ENCODE measurements at regions not wholly inside any gene's neighbourhood (a gene's known extent, or its start where the extent isn't known, plus 50 kb on each side); places are given as distances from the start of the nearest gene placed in this dataset.

DNA sequence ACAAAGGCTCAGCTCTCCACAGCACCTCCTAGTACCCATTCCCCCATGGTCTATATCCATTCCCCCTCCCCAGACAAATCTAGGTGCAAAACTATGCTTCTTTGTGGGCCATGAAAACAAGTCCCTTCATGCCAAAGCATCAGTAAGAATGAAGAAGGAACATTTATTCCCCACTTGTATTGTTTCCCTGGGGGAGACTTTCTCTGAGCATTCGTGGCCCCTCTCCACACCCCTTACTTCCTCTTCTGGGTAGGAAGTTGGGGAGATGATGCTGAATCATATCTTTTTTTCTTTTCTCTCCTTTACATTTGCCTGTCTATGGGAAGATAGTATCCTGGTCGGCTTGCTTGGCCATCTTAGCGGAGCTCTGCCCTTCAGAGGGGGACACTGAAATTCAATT, 246.8 kb downstream of the NSG2 start:
- CTCF ChIA-PET = no interaction called here
- H3K27me3 Mint-ChIP-seq (ENCODE audit: unreplicated experiment) = peaks cover 62% of the 10 kb centered on the region
- no peak overlapping the region for H3K27ac Mint-ChIP-seq (ENCODE audit: unreplicated experiment)
- intact Hi-C loops (cut with micrococcal nuclease; ENCODE audit: unreplicated experiment) = no loop called here
- no TSS peak for BruUV-seq (replicated peaks)
- H3K4me3 Mint-ChIP-seq (ENCODE audit: low read depth, unreplicated experiment) = no peak overlapping the region
- no peaks in the 10 kb centered on the region for H3K4me1 Mint-ChIP-seq (ENCODE audit: low read depth, unreplicated experiment)
- H3K36me3 Mint-ChIP-seq (ENCODE audit: insufficient read depth, unreplicated experiment) = no peaks in the 10 kb centered on the region
- peaks cover 2% of the 10 kb centered on the region for H3K9me3 Mint-ChIP-seq (ENCODE audit: low read depth, unreplicated experiment)
- TF ChIP-seq, protein P1, sequence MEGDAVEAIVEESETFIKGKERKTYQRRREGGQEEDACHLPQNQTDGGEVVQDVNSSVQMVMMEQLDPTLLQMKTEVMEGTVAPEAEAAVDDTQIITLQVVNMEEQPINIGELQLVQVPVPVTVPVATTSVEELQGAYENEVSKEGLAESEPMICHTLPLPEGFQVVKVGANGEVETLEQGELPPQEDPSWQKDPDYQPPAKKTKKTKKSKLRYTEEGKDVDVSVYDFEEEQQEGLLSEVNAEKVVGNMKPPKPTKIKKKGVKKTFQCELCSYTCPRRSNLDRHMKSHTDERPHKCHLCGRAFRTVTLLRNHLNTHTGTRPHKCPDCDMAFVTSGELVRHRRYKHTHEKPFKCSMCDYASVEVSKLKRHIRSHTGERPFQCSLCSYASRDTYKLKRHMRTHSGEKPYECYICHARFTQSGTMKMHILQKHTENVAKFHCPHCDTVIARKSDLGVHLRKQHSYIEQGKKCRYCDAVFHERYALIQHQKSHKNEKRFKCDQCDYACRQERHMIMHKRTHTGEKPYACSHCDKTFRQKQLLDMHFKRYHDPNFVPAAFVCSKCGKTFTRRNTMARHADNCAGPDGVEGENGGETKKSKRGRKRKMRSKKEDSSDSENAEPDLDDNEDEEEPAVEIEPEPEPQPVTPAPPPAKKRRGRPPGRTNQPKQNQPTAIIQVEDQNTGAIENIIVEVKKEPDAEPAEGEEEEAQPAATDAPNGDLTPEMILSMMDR (IDR thresholded peaks at IDR 0.05; ENCODE audit: unreplicated experiment) = no peak
- no peak for DNase-seq

DNA sequence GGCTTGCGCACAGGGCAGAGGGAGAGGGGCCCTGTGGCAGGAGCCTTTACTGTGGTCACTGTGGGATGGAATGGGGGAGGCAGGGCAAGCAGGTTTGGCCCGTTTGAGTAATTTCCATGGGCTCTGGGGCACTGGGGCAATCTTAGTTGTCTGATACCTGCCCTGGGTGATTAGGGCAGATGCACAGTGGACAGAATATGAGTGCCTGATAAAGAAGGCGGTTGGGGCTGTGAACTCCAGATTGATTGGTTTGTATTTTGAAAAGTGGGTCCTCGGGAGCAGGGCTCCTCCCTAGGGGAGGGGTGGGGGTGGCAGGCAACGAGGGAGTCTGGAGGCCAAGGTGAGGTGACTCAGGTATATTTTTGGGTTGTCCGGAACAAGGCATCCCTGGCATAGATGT, 247.5 kb downstream of the NSG2 start:
- TF ChIP-seq, protein P1 (IDR thresholded peaks at IDR 0.05; ENCODE audit: unreplicated experiment) = no peak
- peaks cover 62% of the 10 kb centered on the region for H3K27me3 Mint-ChIP-seq (ENCODE audit: unreplicated experiment)
- H3K36me3 Mint-ChIP-seq (ENCODE audit: insufficient read depth, unreplicated experiment) = no peaks in the 10 kb centered on the region
- intact Hi-C loops (cut with micrococcal nuclease; ENCODE audit: unreplicated experiment) = no loop called here
- no peak overlapping the region for H3K27ac Mint-ChIP-seq (ENCODE audit: unreplicated experiment)
- CTCF ChIA-PET = no interaction called here
- H3K4me3 Mint-ChIP-seq (ENCODE audit: low read depth, unreplicated experiment) = no peak overlapping the region
- peaks cover 2% of the 10 kb centered on the region for H3K9me3 Mint-ChIP-seq (ENCODE audit: low read depth, unreplicated experiment)
- DNase-seq = no peak
- BruUV-seq (replicated peaks) = no TSS peak
- no peaks in the 10 kb centered on the region for H3K4me1 Mint-ChIP-seq (ENCODE audit: low read depth, unreplicated experiment)

DNA sequence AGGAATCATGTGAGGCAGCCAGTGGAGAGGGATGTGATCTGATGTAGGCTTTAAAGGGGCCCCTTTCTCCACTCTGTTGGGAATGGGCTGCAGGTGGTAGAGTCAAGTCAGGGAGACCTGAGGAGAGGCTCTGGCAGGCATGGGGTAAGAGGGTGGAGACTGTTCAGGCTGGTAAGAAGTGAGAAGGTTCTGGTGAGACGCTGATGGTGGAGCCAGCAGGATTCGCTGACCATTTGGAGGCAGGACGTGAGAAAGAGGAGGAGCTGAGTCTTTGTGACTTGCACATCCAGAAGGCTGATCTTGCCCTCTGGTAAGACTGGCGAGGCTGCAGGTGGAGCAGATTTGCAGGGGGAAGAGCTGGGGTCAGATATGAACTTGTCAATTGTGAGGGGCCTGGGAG, 248.0 kb downstream of the NSG2 start:
- Mint-ChIP-seq H3K4me1 (ENCODE audit: low read depth, unreplicated experiment) (no peaks in the 10 kb centered on the region), H3K4me3 (ENCODE audit: low read depth, unreplicated experiment) (no peak overlapping the region), H3K27me3 (ENCODE audit: unreplicated experiment) (peaks cover 63% of the 10 kb centered on the region), H3K9me3 (ENCODE audit: low read depth, unreplicated experiment) (peaks cover 2% of the 10 kb centered on the region), H3K36me3 (ENCODE audit: insufficient read depth, unreplicated experiment) (no peaks in the 10 kb centered on the region), H3K27ac (ENCODE audit: unreplicated experiment) (no peak overlapping the region)
- BruUV-seq (replicated peaks) = no TSS peak
- CTCF ChIA-PET = no interaction called here
- intact Hi-C loops (cut with micrococcal nuclease; ENCODE audit: unreplicated experiment) = no loop called here
- no peak for DNase-seq
- TF ChIP-seq, protein P1 (IDR thresholded peaks at IDR 0.05; ENCODE audit: unreplicated experiment) = no peak

DNA sequence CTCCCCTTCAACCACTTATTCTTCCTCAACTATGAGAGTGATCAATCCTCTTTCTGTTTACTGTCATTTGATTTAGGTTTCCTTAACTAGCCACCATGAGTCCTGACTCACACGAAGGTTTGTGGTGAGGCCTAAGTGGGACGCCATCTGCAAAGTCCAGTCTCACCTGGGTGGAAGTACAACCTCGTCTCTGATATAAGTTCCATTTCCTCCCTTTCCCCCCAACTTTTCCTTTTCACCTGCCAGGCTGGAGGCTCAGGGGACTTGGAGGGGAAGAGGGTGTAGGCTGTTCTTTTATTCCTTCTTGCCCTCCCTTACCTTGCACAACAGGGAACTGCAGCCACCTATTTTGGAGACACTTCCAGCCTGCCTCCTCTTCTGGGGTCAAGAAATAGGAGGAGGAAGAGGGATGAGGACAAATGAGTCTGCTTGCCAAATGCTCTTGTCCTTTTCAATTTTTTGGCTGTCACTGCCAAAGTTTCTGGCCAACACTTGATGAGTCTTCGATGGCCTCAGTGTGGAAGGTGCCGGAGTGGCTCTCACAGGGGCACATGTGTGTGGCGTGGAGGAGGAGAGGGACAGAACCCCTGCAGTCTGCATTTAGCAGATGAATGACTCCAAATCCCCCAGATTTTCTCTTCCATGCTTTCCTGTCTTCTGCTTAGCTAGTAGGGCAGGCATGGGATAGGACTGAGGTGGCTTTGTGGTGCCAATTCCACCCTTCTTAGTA, 249.6 kb downstream of the NSG2 start:
- Mint-ChIP-seq H3K9me3 (ENCODE audit: low read depth, unreplicated experiment) (peaks cover 2% of the 10 kb centered on the region), H3K36me3 (ENCODE audit: insufficient read depth, unreplicated experiment) (no peaks in the 10 kb centered on the region), H3K4me1 (ENCODE audit: low read depth, unreplicated experiment) (no peaks in the 10 kb centered on the region), H3K27ac (ENCODE audit: unreplicated experiment) (no peak overlapping the region), H3K4me3 (ENCODE audit: low read depth, unreplicated experiment) (no peak overlapping the region), H3K27me3 (ENCODE audit: unreplicated experiment) (peaks cover 79% of the 10 kb centered on the region)
- intact Hi-C loops (cut with micrococcal nuclease; ENCODE audit: unreplicated experiment) = no loop called here
- BruUV-seq (replicated peaks) = no TSS peak
- TF ChIP-seq, protein P1 (IDR thresholded peaks at IDR 0.05; ENCODE audit: unreplicated experiment) = no peak
- DNase-seq = no peak
- CTCF ChIA-PET = interaction anchor here (1.1 to 1.4 kb wide), 2 partner anchors 17 to 70 kb away, joined by 3 read pairs; no protein-coding TSS in a partner anchor

All from Calu3 (cell line).